ENCODE measurements at regions not wholly inside any gene's neighbourhood (a gene's known extent, or its start where the extent isn't known, plus 50 kb on each side); places are given as distances from the start of the nearest gene placed in this dataset.
"Not testable (repeated sequence)": the region's sequence is repeated elsewhere in the genome, so short reads cannot be mapped to it uniquely, and the experiment has no call there.

GRCh38 chr1:206365271-206365670 lies 105.0 kb upstream of the IKBKE start:
- not testable (repeated sequence) for H3K27ac ChIP-seq

GRCh38 chr1:206366131-206366530 lies 104.1 kb upstream of the IKBKE start:
- H3K4me1 ChIP-seq; H2AFZ ChIP-seq; H3K9me3 ChIP-seq (ENCODE audit: control insufficient read depth, low read length); H3K4me2 ChIP-seq (ENCODE audit: low read length); H3K27ac ChIP-seq; H3K27me3 ChIP-seq (ENCODE audit: control insufficient read depth, insufficient read depth, low read length); H3K9ac ChIP-seq; H3K4me3 ChIP-seq (ENCODE audit: low read depth, low read length); H3K36me3 ChIP-seq (ENCODE audit: control insufficient read depth, insufficient read depth, low read length); H3K79me2 ChIP-seq: not testable (repeated sequence)

More at GRCh38 chr1:206365271-206365670, 105.0 kb upstream of the IKBKE start:
- not testable (repeated sequence) for H3K4me2 ChIP-seq (ENCODE audit: low read length); H3K9ac ChIP-seq; H3K4me1 ChIP-seq; H3K4me3 ChIP-seq (ENCODE audit: low read depth, low read length); H2AFZ ChIP-seq; H3K36me3 ChIP-seq (ENCODE audit: control insufficient read depth, insufficient read depth, low read length); H3K27me3 ChIP-seq (ENCODE audit: control insufficient read depth, insufficient read depth, low read length); H3K79me2 ChIP-seq; H3K9me3 ChIP-seq (ENCODE audit: control insufficient read depth, low read length)

- H2AFZ ChIP-seq; H3K4me2 ChIP-seq (ENCODE audit: low read length); H3K27me3 ChIP-seq (ENCODE audit: control insufficient read depth, insufficient read depth, low read length); H3K4me1 ChIP-seq; H3K9me3 ChIP-seq (ENCODE audit: control insufficient read depth, low read length); H3K9ac ChIP-seq; H3K4me3 ChIP-seq (ENCODE audit: low read depth, low read length); H3K27ac ChIP-seq; H3K36me3 ChIP-seq (ENCODE audit: control insufficient read depth, insufficient read depth, low read length); H3K79me2 ChIP-seq: not testable (repeated sequence)
Observed at GRCh38 chr1:206366772-206367171, 103.5 kb upstream of the IKBKE start.

GRCh38 chr1:206367955-206368622 lies 102.2 kb upstream of the IKBKE start:
- not testable (repeated sequence) for H3K4me1 ChIP-seq

GRCh38 chr1:206374725-206375124 lies 95.6 kb upstream of the IKBKE start:
- H3K4me2 ChIP-seq (ENCODE audit: low read length); H3K36me3 ChIP-seq (ENCODE audit: control insufficient read depth, insufficient read depth, low read length); H3K27me3 ChIP-seq (ENCODE audit: control insufficient read depth, insufficient read depth, low read length); H3K27ac ChIP-seq; H3K9me3 ChIP-seq (ENCODE audit: control insufficient read depth, low read length); H3K9ac ChIP-seq; H2AFZ ChIP-seq; H3K79me2 ChIP-seq; H3K4me3 ChIP-seq (ENCODE audit: low read depth, low read length); H3K4me1 ChIP-seq: not testable (repeated sequence)

More at GRCh38 chr1:206367955-206368622, 102.2 kb upstream of the IKBKE start:
- not testable (repeated sequence) for H3K27ac ChIP-seq; H2AFZ ChIP-seq; H3K36me3 ChIP-seq (ENCODE audit: control insufficient read depth, insufficient read depth, low read length); H3K4me3 ChIP-seq (ENCODE audit: low read depth, low read length); H3K27me3 ChIP-seq (ENCODE audit: control insufficient read depth, insufficient read depth, low read length); H3K9ac ChIP-seq; H3K9me3 ChIP-seq (ENCODE audit: control insufficient read depth, low read length); H3K79me2 ChIP-seq; H3K4me2 ChIP-seq (ENCODE audit: low read length)

GRCh38 chr1:206375552-206375951 lies 94.7 kb upstream of the IKBKE start:
- H3K27me3 ChIP-seq (ENCODE audit: control insufficient read depth, insufficient read depth, low read length); H3K9me3 ChIP-seq (ENCODE audit: control insufficient read depth, low read length); H3K79me2 ChIP-seq; H3K36me3 ChIP-seq (ENCODE audit: control insufficient read depth, insufficient read depth, low read length); H3K9ac ChIP-seq; H2AFZ ChIP-seq; H3K4me3 ChIP-seq (ENCODE audit: low read depth, low read length); H3K4me2 ChIP-seq (ENCODE audit: low read length); H3K27ac ChIP-seq; H3K4me1 ChIP-seq: not testable (repeated sequence)

- not testable (repeated sequence) for H3K79me2 ChIP-seq; H2AFZ ChIP-seq; H3K4me1 ChIP-seq; H3K27ac ChIP-seq; H3K9ac ChIP-seq; H3K27me3 ChIP-seq (ENCODE audit: control insufficient read depth, insufficient read depth, low read length); H3K4me3 ChIP-seq (ENCODE audit: low read depth, low read length); H3K9me3 ChIP-seq (ENCODE audit: control insufficient read depth, low read length); H3K36me3 ChIP-seq (ENCODE audit: control insufficient read depth, insufficient read depth, low read length); H3K4me2 ChIP-seq (ENCODE audit: low read length)
Observed at GRCh38 chr1:206378506-206378905, 91.8 kb upstream of the IKBKE start.

GRCh38 chr1:206379245-206379644 lies 91.0 kb upstream of the IKBKE start:
- not testable (repeated sequence) for H3K4me2 ChIP-seq (ENCODE audit: low read length); H3K27me3 ChIP-seq (ENCODE audit: control insufficient read depth, insufficient read depth, low read length); H3K36me3 ChIP-seq (ENCODE audit: control insufficient read depth, insufficient read depth, low read length); H3K9me3 ChIP-seq (ENCODE audit: control insufficient read depth, low read length); H3K4me3 ChIP-seq (ENCODE audit: low read depth, low read length); H3K27ac ChIP-seq; H2AFZ ChIP-seq; H3K9ac ChIP-seq; H3K79me2 ChIP-seq; H3K4me1 ChIP-seq

- H3K9ac ChIP-seq; H2AFZ ChIP-seq; H3K4me2 ChIP-seq (ENCODE audit: low read length); H3K36me3 ChIP-seq (ENCODE audit: control insufficient read depth, insufficient read depth, low read length); H3K4me3 ChIP-seq (ENCODE audit: low read depth, low read length); H3K27ac ChIP-seq; H3K27me3 ChIP-seq (ENCODE audit: control insufficient read depth, insufficient read depth, low read length); H3K4me1 ChIP-seq; H3K9me3 ChIP-seq (ENCODE audit: control insufficient read depth, low read length); H3K79me2 ChIP-seq: not testable (repeated sequence)
Observed at GRCh38 chr1:206380163-206380790, 90.0 kb upstream of the IKBKE start.

- not testable (repeated sequence) for H3K4me1 ChIP-seq; H3K27me3 ChIP-seq (ENCODE audit: control insufficient read depth, insufficient read depth, low read length); H3K4me2 ChIP-seq (ENCODE audit: low read length); H3K36me3 ChIP-seq (ENCODE audit: control insufficient read depth, insufficient read depth, low read length); H3K27ac ChIP-seq; H3K9ac ChIP-seq; H3K9me3 ChIP-seq (ENCODE audit: control insufficient read depth, low read length); H2AFZ ChIP-seq; H3K79me2 ChIP-seq; H3K4me3 ChIP-seq (ENCODE audit: low read depth, low read length)
Observed at GRCh38 chr1:206380791-206381610, 89.3 kb upstream of the IKBKE start.

Measured in parathyroid adenoma (tissue), 2 donors.